Right lobe of liver (tissue), 4 donors: ENCODE measurements at regions not wholly inside any gene's neighbourhood (a gene's known extent, or its start where the extent isn't known, plus 50 kb on each side); places are given as distances from the start of the nearest gene placed in this dataset.

ENCODE experiments used
- CTCF ChIP-seq, 4 donors: fragments of 200-600 bp in 3 of 4; fragments of 450-650 bp in 1 of 4; IDR thresholded peaks; one replicate each; pipeline versions ENCODE4 v1.5.1 to v1.8.0; 2016 to 2022; ENCODE audit warnings: antibody characterized with exemption in 4 of 4, mild to moderate bottlenecking in 2 of 4
- POLR2A ChIP-seq: fragments of 450-650 bp; IDR thresholded peaks from one replicate; pipeline ENCODE4 v1.6.1; 2017; ENCODE audit warnings: antibody characterized with exemption, mild to moderate bottlenecking
- donor health status: DM: no; HTN: no; CAD: no.
- donor health status: DM: no; HTN: no; CAD: no.
- donor health status: DM: no; HTN: yes; CAD: no.

GRCh38 chr3:87595798-87596197 lies 319.4 kb upstream of the POU1F1 start:
- TF ChIP-seq CTCF (IDR thresholded peaks at IDR 0.05) (no peak), POLR2A (no peak)
